Uterus (tissue), 2 donors: ENCODE measurements at regions not wholly inside any gene's neighbourhood (a gene's known extent, or its start where the extent isn't known, plus 50 kb on each side); places are given as distances from the start of the nearest gene placed in this dataset.
"Not testable (repeated sequence)": the region's sequence is repeated elsewhere in the genome, so short reads cannot be mapped to it uniquely, and the experiment has no call there.

Experiments used
- CTCF ChIP-seq, 4 experiments: fragments of 200-600 bp in 2 of 4; fragments of 450-650 bp in 2 of 4; sonication (generic) in 2 of 4; IDR thresholded peaks; one replicate each; pipeline ENCODE4 v1.5.1; 2016 to 2019; ENCODE audit warnings: antibody characterized with exemption in 4 of 4, mild to moderate bottlenecking in 2 of 4, moderate library complexity in 1 of 4
- POLR2A ChIP-seq, 2 donors: fragments of 450-650 bp; IDR thresholded peaks; one replicate each; pipeline ENCODE4 v1.6.1; 2016; ENCODE audit warnings: antibody characterized with exemption in 2 of 2, mild to moderate bottlenecking in 1 of 2, moderate library complexity in 1 of 2

- not testable (repeated sequence) for TF ChIP-seq CTCF, POLR2A (IDR thresholded peaks at IDR 0.05)
Measured at GRCh38 chr7:76859933-76860332, 172.2 kb downstream of the SPDYE17 start.
